Prostate gland (tissue), 2 donors: ENCODE measurements at regions not wholly inside any gene's neighbourhood (a gene's known extent, or its start where the extent isn't known, plus 50 kb on each side); places are given as distances from the start of the nearest gene placed in this dataset.

ENCODE experiments used
- POLR2A ChIP-seq: fragments of 450-650 bp; IDR thresholded peaks from one replicate; pipeline ENCODE4 v1.6.1; 2016; ENCODE audit warnings: antibody characterized with exemption, mild to moderate bottlenecking
- TF ChIP-seq, protein P1 (sequence below), 4 experiments: fragments of 200-600 bp in 2 of 4; fragments of 450-650 bp in 2 of 4; sonication (generic) in 2 of 4; IDR thresholded peaks; 1 replicate in 3 of 4; 2 replicates in 1 of 4; pipeline ENCODE4 v1.5.1; 2016 to 2019; ENCODE audit warnings: antibody characterized with exemption in 4 of 4, mild to moderate bottlenecking in 2 of 4, moderate library complexity in 2 of 4

DNA sequence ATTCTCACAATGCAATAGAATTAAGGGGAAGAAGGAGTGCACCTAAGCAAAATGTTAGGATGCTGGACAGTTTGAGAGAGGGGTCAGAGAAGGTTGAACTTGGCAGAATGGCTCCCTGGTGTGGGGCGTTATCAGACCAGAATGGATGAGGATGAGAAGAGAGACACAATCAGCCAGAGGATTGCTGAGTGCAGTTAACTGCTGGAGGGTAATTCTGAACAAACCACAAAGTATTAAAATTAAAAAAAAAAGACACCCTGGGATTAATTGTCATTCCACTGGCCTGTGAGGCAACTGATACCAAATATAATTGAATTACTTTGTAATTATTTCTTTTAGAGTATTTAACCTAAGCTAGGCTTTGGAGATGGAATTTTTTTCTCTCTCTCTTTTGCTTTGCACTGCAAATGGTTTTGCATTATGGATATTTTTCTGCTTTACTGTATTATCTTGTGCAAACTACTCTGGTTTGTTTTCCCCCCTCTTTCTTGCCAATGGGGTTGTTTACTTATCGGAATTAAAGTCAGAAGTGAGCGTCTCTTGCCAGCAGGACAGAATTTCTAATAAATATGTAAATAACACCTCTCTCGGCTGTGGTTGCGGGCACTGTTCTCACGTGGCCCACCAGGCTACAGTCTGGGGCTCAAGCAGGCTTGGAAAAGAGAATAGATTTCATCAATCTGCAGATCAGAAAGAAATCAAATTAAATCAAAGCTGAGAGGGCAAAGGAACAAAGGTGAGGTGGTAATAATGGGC is 572.9 kb upstream of the CAMK1G start:
- TF ChIP-seq, protein P1, sequence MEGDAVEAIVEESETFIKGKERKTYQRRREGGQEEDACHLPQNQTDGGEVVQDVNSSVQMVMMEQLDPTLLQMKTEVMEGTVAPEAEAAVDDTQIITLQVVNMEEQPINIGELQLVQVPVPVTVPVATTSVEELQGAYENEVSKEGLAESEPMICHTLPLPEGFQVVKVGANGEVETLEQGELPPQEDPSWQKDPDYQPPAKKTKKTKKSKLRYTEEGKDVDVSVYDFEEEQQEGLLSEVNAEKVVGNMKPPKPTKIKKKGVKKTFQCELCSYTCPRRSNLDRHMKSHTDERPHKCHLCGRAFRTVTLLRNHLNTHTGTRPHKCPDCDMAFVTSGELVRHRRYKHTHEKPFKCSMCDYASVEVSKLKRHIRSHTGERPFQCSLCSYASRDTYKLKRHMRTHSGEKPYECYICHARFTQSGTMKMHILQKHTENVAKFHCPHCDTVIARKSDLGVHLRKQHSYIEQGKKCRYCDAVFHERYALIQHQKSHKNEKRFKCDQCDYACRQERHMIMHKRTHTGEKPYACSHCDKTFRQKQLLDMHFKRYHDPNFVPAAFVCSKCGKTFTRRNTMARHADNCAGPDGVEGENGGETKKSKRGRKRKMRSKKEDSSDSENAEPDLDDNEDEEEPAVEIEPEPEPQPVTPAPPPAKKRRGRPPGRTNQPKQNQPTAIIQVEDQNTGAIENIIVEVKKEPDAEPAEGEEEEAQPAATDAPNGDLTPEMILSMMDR (IDR thresholded peaks at IDR 0.05), result no peak
- no peak for TF ChIP-seq POLR2A
